ENCODE measurements at regions not wholly inside any gene's neighbourhood (a gene's known extent, or its start where the extent isn't known, plus 50 kb on each side); places are given as distances from the start of the nearest gene placed in this dataset.

DNA sequence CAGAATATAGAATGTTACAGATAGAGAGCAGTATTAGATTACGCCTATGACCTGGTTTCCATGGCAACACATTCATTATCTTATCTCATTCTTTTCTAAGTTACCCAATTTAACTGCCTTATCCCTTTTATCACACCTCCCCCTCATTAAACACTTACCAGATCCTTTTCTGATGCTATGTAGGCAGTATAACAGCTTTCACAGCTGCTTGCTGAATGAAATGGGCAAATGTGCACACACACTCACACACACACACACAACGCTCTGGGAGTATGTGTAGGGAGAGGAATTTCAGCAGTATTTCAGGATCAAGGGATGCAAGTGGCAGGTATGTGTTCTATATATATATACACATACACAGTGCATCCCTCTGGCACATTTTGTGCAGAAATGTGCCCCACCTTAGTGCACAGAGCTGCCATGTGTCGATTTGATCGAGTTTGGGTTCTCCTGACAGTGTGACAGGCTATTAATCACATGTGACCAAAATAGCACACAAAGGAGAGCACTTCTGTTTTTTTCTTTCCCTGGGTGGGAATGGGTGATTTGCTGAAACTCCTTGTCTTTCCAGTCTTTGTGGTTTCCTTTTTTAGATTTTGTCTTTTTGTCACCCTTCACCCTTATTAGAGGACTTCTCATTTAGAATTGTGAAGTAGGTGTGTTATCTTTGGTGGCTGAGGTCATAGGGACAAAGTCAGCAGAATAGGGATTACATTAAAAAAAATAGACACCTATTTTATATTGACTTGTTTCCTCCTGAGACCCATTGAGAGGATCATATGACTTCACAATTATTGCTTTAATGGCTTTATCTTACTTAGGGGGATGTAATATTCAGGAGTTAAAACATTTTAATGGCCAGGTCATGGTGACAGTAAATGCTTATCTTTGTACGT, 553.7 kb downstream of the PDCD6IP start:
- BruUV-seq (replicated peaks), result no TSS peak
- intact Hi-C loops (cut with micrococcal nuclease; ENCODE audit: unreplicated experiment), result no loop called here
- TF ChIP-seq, protein P1, sequence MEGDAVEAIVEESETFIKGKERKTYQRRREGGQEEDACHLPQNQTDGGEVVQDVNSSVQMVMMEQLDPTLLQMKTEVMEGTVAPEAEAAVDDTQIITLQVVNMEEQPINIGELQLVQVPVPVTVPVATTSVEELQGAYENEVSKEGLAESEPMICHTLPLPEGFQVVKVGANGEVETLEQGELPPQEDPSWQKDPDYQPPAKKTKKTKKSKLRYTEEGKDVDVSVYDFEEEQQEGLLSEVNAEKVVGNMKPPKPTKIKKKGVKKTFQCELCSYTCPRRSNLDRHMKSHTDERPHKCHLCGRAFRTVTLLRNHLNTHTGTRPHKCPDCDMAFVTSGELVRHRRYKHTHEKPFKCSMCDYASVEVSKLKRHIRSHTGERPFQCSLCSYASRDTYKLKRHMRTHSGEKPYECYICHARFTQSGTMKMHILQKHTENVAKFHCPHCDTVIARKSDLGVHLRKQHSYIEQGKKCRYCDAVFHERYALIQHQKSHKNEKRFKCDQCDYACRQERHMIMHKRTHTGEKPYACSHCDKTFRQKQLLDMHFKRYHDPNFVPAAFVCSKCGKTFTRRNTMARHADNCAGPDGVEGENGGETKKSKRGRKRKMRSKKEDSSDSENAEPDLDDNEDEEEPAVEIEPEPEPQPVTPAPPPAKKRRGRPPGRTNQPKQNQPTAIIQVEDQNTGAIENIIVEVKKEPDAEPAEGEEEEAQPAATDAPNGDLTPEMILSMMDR (IDR thresholded peaks at IDR 0.05; ENCODE audit: unreplicated experiment), result no peak
- peaks cover 7% of the 10 kb centered on the region for H3K27me3 Mint-ChIP-seq (ENCODE audit: unreplicated experiment)
- no peaks in the 10 kb centered on the region for H3K4me1 Mint-ChIP-seq (ENCODE audit: low read depth, unreplicated experiment)
- no peak overlapping the region for H3K4me3 Mint-ChIP-seq (ENCODE audit: low read depth, unreplicated experiment)
- no peak overlapping the region for H3K27ac Mint-ChIP-seq (ENCODE audit: unreplicated experiment)
- no peaks in the 10 kb centered on the region for H3K36me3 Mint-ChIP-seq (ENCODE audit: insufficient read depth, unreplicated experiment)
- CTCF ChIA-PET, result no interaction called here
- DNase-seq, result no peak
- no peaks in the 10 kb centered on the region for H3K9me3 Mint-ChIP-seq (ENCODE audit: low read depth, unreplicated experiment)

GRCh38 chr3:34352778-34353331, 554.4 kb downstream of the PDCD6IP start:
- no peaks in the 10 kb centered on the region for H3K9me3 Mint-ChIP-seq (ENCODE audit: low read depth, unreplicated experiment)
- intact Hi-C loops (cut with micrococcal nuclease; ENCODE audit: unreplicated experiment), result no loop called here
- no peaks in the 10 kb centered on the region for H3K4me1 Mint-ChIP-seq (ENCODE audit: low read depth, unreplicated experiment)
- H3K27ac Mint-ChIP-seq (ENCODE audit: unreplicated experiment), result no peak overlapping the region
- TF ChIP-seq, protein P1 (IDR thresholded peaks at IDR 0.05; ENCODE audit: unreplicated experiment), result no peak
- BruUV-seq (replicated peaks), result no TSS peak
- CTCF ChIA-PET, result no interaction called here
- DNase-seq, result no peak
- no peak overlapping the region for H3K4me3 Mint-ChIP-seq (ENCODE audit: low read depth, unreplicated experiment)
- peaks cover 11% of the 10 kb centered on the region for H3K27me3 Mint-ChIP-seq (ENCODE audit: unreplicated experiment)
- H3K36me3 Mint-ChIP-seq (ENCODE audit: insufficient read depth, unreplicated experiment), result no peaks in the 10 kb centered on the region

DNA sequence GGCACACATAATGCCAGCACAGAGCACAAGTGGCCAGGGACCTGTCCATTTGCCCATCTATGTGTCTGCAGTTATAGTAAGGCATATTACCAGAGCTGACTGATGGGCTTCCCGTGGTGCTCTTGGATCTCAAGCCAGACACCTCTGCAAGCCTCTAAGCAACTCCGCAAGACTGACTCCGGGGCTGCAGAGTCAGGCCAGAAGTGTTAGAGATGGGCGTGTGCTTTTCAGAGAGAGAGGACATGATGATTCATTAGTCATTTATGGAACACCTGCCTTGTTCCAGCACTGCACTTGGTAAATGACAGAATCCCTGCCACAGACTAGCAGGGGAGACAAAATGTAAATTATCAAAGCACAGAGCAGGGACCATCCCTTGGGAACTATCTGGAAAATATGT, 559.0 kb downstream of the PDCD6IP start:
- CTCF ChIA-PET, result no interaction called here
- Mint-ChIP-seq H3K27me3 (ENCODE audit: unreplicated experiment) (peaks cover 11% of the 10 kb centered on the region), H3K4me3 (ENCODE audit: low read depth, unreplicated experiment) (no peak overlapping the region), H3K4me1 (ENCODE audit: low read depth, unreplicated experiment) (no peaks in the 10 kb centered on the region), H3K27ac (ENCODE audit: unreplicated experiment) (no peak overlapping the region), H3K36me3 (ENCODE audit: insufficient read depth, unreplicated experiment) (no peaks in the 10 kb centered on the region), H3K9me3 (ENCODE audit: low read depth, unreplicated experiment) (no peaks in the 10 kb centered on the region)
- BruUV-seq (replicated peaks), result no TSS peak
- DNase-seq, result no peak
- intact Hi-C loops (cut with micrococcal nuclease; ENCODE audit: unreplicated experiment), result no loop called here
- TF ChIP-seq, protein P1 (IDR thresholded peaks at IDR 0.05; ENCODE audit: unreplicated experiment), result no peak

DNA sequence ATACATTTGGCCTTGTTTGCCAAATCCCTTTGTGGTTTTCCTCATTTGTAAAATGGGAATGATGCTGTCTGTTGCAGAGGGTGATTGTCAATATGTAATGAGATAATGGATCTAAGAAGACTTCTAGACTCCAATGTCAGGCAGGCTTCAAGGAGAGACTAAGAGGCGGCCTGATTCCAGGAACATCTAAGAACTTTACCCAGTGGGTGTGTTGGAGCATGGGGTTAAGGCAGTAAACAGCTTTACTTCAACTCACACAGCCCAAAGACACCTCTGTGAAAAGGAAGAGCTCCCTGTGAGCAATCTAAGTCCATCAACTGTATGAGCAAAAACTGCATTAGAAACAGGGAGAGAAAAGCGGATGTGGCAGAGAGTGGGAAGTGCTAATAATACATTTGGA, 560.6 kb downstream of the PDCD6IP start:
- H3K4me1 Mint-ChIP-seq (ENCODE audit: low read depth, unreplicated experiment), result no peaks in the 10 kb centered on the region

More for the DNA sequence above, 560.6 kb downstream of the PDCD6IP start:
- Mint-ChIP-seq H3K9me3 (ENCODE audit: low read depth, unreplicated experiment) (no peaks in the 10 kb centered on the region), H3K4me3 (ENCODE audit: low read depth, unreplicated experiment) (no peak overlapping the region), H3K27ac (ENCODE audit: unreplicated experiment) (no peak overlapping the region), H3K36me3 (ENCODE audit: insufficient read depth, unreplicated experiment) (no peaks in the 10 kb centered on the region), H3K27me3 (ENCODE audit: unreplicated experiment) (peaks cover 11% of the 10 kb centered on the region)
- BruUV-seq (replicated peaks), result no TSS peak
- TF ChIP-seq, protein P1 (IDR thresholded peaks at IDR 0.05; ENCODE audit: unreplicated experiment), result no peak
- no peak for DNase-seq
- CTCF ChIA-PET, result no interaction called here
- intact Hi-C loops (cut with micrococcal nuclease; ENCODE audit: unreplicated experiment), result no loop called here

All from Calu3 (cell line).